Vagina (tissue), 2 donors: ENCODE measurements at regions not wholly inside any gene's neighbourhood (a gene's known extent, or its start where the extent isn't known, plus 50 kb on each side); places are given as distances from the start of the nearest gene placed in this dataset.

Source experiments
- CTCF ChIP-seq, 3 experiments: fragments of 450-650 bp in 2 of 3; fragments of 200-600 bp in 1 of 3; sonication (generic) in 1 of 3; IDR thresholded peaks; one replicate each; pipeline ENCODE4 v1.5.1; 2017 to 2019; ENCODE audit warnings: antibody characterized with exemption in 3 of 3, mild to moderate bottlenecking in 2 of 3, moderate library complexity in 2 of 3
- POLR2A ChIP-seq, 2 donors: fragments of 450-650 bp; IDR thresholded peaks; one replicate each; pipeline ENCODE4 v1.6.1; 2017; ENCODE audit warnings: antibody characterized with exemption in 2 of 2, mild to moderate bottlenecking in 2 of 2, moderate library complexity in 2 of 2
- POLR2AphosphoS5 ChIP-seq, 2 donors: sonication (generic); formaldehyde crosslinking; IDR thresholded peaks; one replicate each; pipeline ENCODE4 v1.9.0; 2017; ENCODE audit warnings: antibody characterized with exemption in 2 of 2, mild to moderate bottlenecking in 2 of 2, low read depth in 1 of 2; ENCODE audit not compliant: insufficient read depth in 1 of 2

- no peak for TF ChIP-seq CTCF (IDR thresholded peaks at IDR 0.05)
- no peak for TF ChIP-seq POLR2A (IDR thresholded peaks at IDR 0.05)
- no peak for TF ChIP-seq POLR2AphosphoS5 (IDR thresholded peaks at IDR 0.05; ENCODE audit: insufficient read depth in 1 of 2, low read depth in 1 of 2)
These were observed 817.6 kb upstream of the NR2F2 start for GRCh38 chr15:95512906-95513305.
